ENCODE measurements at regions not wholly inside any gene's neighbourhood (a gene's known extent, or its start where the extent isn't known, plus 50 kb on each side); places are given as distances from the start of the nearest gene placed in this dataset.
"Not testable (repeated sequence)": the region's sequence is repeated elsewhere in the genome, so short reads cannot be mapped to it uniquely, and the experiment has no call there.

GRCh38 chr4:124839786-124840390 is 127.4 kb upstream of the ANKRD50 start:
- DNase-seq (ENCODE audit: low spot score): no peak
- no peak for TF ChIP-seq CTCF (IDR thresholded peaks at IDR 0.05; ENCODE audit: extremely low read depth, insufficient read depth, missing control alignments)
- in situ Hi-C loops (cut with MboI; ENCODE audit: low pct_unique_long_range_greater_than_20kb, low sequenced_read_pairs, unreplicated experiment): no loop called here

- DNase-seq (ENCODE audit: low spot score): no peak
- no peak for TF ChIP-seq CTCF (IDR thresholded peaks at IDR 0.05; ENCODE audit: extremely low read depth, insufficient read depth, missing control alignments)
- in situ Hi-C loops (cut with MboI; ENCODE audit: low pct_unique_long_range_greater_than_20kb, low sequenced_read_pairs, unreplicated experiment): no loop called here
Observed at GRCh38 chr4:124833831-124834505, 121.4 kb upstream of the ANKRD50 start.

- in situ Hi-C loops (cut with MboI; ENCODE audit: low pct_unique_long_range_greater_than_20kb, low sequenced_read_pairs, unreplicated experiment): no loop called here
- no peak for TF ChIP-seq CTCF (IDR thresholded peaks at IDR 0.05; ENCODE audit: extremely low read depth, insufficient read depth, missing control alignments)
- DNase-seq (ENCODE audit: low spot score): no peak
Observed at GRCh38 chr4:124828382-124828781, 115.8 kb upstream of the ANKRD50 start.

- in situ Hi-C loops (cut with MboI; ENCODE audit: low pct_unique_long_range_greater_than_20kb, low sequenced_read_pairs, unreplicated experiment): no loop called here
- TF ChIP-seq CTCF (IDR thresholded peaks at IDR 0.05; ENCODE audit: extremely low read depth, insufficient read depth, missing control alignments): no peak
- no peak for DNase-seq (ENCODE audit: low spot score)
Observed at GRCh38 chr4:124817531-124817930, 105.0 kb upstream of the ANKRD50 start.

- in situ Hi-C loops (cut with MboI; ENCODE audit: low pct_unique_long_range_greater_than_20kb, low sequenced_read_pairs, unreplicated experiment); DNase-seq (ENCODE audit: low spot score): not testable (repeated sequence)
Observed at GRCh38 chr4:124812203-124812602, 99.7 kb upstream of the ANKRD50 start.

- in situ Hi-C loops (cut with MboI; ENCODE audit: low pct_unique_long_range_greater_than_20kb, low sequenced_read_pairs, unreplicated experiment): no loop called here
- no peak for TF ChIP-seq CTCF (IDR thresholded peaks at IDR 0.05; ENCODE audit: extremely low read depth, insufficient read depth, missing control alignments)
- DNase-seq (ENCODE audit: low spot score): no peak
Observed at GRCh38 chr4:124810827-124811226, 98.3 kb upstream of the ANKRD50 start.

GRCh38 chr4:124807421-124807820 is 94.9 kb upstream of the ANKRD50 start:
- in situ Hi-C loops (cut with MboI; ENCODE audit: low pct_unique_long_range_greater_than_20kb, low sequenced_read_pairs, unreplicated experiment): no loop called here
- no peak for TF ChIP-seq CTCF (IDR thresholded peaks at IDR 0.05; ENCODE audit: extremely low read depth, insufficient read depth, missing control alignments)
- no peak for DNase-seq (ENCODE audit: low spot score)
